DMS 273 treated with DMSO at 0.1 percent for 48 hours (cell line): ENCODE measurements at regions not wholly inside any gene's neighbourhood (a gene's known extent, or its start where the extent isn't known, plus 50 kb on each side); places are given as distances from the start of the nearest gene placed in this dataset.
"Not testable (repeated sequence)": the region's sequence is repeated elsewhere in the genome, so short reads cannot be mapped to it uniquely, and the experiment has no call there.

Source experiments
- DNase-seq: peaks from one replicate; lab custom pipeline; 2025; lab: John Stamatoyannopoulos, UW

DNA sequence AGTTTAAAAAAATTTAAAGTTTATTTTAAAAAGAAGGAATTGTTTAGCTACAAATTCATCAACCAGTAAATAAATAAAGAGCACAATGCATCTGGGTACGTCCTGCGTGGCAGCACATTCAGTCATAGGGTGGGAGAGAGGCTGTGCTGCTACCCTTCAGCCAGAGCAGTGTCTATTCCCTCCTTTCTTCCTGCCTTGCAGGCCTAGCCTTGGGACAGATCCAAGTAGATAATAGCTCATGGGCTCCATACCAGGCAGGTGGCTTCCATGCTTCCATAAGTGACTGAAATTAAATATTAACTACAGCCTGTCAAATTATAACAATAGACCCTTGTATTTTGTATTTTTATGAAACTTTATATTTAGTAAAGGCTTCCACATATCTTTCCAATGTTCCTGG, 408.3 kb upstream of the RGMB start:
- peak; percentile 40 for DNase-seq

DNA sequence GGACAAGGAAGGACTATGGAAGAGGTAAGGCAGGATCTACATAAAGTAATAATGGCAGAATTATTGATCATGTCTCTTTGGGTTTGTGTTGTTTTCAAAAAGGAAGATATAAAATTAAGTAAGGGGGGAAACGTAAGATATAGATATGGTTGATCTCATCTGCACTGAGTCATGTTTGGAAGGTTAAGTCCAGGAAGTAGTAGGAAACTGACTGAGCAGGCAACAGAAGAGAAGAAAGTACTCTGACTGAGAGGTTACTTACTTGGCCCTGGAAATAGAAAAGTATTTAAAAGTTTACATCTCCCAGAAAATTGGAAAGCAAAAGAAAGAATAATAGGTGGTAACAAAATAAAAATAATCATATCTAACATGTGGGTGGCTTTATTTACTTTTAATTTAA, 405.3 kb upstream of the RGMB start:
- no peak for DNase-seq

DNA sequence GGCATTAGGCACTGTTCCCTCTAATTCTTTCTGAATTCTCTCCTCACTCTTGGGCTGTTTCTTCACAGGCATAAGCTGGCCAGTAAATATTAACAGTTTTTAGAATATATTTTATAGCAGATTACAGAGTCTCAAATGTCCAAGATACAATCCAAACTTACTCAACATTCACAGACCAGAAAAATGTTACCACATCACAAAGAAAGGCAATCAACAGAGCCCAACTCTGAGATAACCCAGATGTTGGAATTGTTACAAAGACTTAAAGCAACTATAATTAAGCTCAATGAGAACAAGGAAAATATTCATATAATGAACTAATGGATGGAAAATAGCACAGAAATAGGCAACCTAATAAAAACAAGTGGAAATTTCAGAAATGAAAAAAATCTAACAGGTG, 401.1 kb upstream of the RGMB start:
- DNase-seq: no peak

GRCh38 chr5:98391921-98392625, 381.4 kb upstream of the RGMB start:
- no peak for DNase-seq

- DNase-seq: not testable (repeated sequence)
Measured at GRCh38 chr5:98393205-98393604, 380.3 kb upstream of the RGMB start.

GRCh38 chr5:98397081-98397480, 376.4 kb upstream of the RGMB start:
- no peak for DNase-seq

- no peak for DNase-seq
Measured at GRCh38 chr5:98398465-98398864, 375.0 kb upstream of the RGMB start.

DNA sequence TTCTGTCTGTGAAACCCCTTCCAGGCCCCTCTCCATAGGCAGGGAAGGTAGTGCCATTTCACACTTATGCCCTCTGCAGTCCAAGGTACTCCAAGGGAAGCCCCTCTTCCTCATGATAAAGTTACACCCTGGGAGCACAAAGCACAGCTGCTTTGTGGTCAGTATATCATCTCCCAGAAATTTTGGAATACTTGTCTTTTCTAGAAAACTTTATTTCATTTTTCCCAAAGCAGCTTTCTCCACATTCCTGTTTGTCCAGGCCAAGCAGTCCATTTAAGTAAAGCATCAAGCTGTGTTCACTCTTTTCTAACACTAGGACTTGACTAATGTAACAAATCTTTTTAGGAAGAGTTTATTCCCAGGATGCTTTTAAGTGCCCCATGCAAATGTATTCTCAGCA, 371.8 kb upstream of the RGMB start:
- no peak for DNase-seq

- no peak for DNase-seq
Measured at GRCh38 chr5:98402130-98402529, 371.3 kb upstream of the RGMB start.

DNA sequence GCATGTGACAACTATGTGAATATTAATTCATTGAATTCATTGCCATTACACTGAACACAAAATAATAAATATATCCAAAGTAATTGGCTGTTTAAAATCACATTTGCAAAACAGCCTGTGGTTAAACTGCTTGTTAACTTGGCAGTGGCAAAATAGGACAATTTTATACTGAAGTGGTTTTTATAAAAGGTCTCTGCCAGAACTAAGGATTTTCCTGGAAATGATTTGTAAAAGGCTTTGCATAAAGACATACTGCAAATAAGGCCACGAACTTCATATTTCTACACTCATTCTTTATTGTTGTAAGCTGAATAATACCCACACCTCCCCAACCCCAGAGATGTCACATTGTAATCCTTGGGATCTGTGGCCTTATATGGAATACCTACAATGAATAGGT, 370.3 kb upstream of the RGMB start:
- no peak for DNase-seq

- no peak for DNase-seq
Measured at GRCh38 chr5:98414938-98415337, 358.5 kb upstream of the RGMB start.

DNA sequence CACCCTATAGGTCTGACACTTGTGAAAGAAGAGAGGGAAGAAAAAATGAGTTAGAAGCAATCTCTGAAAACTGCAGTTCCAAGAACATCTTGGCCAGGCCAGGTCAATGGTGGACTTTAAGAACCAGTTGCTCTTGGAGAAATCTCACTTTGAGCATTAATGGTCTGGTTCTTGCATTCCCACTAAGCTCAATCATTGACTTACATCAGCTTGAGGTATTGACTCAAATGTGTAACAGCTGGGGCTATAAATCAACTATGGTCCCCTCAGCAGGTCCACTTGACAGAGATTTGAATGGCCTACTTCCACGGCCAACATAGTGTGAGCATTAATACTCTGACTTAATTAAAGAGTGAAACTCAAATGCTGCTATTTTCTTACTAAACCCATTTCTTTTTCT, 357.8 kb upstream of the RGMB start:
- no peak for DNase-seq

DNA sequence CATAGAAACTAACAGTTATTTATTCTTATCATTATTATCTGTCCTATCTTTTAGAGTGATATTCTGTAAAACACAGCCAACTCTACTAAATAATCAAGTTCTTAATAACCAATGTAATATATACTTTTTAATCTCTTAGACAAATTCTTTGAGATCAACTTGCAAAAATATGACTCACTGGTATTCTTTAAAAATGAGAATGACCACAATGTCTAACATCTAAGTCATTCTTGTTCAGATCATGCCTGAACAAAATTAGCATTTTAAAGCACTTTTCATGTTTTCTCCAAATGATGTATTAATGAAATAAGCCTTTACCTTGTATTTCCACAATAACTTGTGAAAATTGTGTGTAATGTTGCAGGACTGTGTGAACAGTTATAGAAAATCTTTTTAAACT, 356.9 kb upstream of the RGMB start:
- DNase-seq: no peak

DNA sequence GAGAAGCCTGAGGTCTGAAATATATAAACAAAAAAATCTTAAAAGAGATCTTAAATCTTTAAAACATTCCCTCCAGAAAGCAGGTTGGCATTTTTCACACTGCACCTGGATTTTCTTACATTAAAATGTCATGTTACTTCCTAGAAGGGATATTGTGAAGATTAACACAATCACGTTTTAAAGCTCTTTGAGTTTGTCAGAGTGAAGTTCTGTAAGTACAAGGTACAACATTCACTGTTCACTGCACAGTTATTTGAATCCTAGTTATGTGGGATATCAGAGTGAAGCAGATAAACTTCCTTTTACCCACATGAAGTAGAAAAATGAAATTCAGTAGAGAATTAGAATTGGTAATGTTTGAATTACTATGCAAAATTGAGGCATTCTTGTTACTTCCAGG, 353.6 kb upstream of the RGMB start:
- no peak for DNase-seq

DNA sequence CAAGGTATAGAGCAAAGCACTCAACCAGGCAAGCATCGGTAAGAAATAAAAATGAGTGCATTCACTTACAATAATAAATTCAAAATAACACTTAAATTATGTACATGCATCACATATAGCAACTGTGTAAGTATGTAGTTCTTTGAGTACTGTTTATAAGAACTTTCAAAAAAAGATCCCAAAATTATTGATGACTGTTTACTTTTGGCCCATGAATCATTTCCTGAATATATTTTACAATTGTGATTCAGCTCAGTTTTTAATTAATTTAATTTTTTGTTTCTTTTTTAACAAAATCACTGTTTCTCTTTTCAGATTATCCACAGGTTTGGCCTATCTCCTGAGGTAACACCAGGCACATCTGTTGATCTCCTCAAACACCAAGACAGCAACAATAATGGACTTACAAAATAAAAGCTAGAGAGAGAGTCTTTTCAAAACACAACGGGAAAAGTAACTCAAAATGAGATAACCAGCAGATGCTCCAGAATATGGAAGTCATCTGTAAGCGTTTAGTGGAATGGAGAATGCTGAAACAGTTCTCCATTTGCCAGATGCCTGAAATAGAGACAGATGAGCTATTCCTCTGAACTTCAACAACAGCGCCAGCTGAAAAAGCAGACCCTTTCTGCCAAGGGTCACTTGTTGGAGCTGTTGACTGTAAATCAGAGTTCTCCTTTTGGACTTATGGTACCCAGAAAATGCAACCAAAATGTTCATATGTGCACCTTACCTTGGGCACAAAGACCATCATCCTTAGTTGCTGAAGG, 348.6 kb upstream of the RGMB start:
- no peak for DNase-seq

GRCh38 chr5:98425640-98426039, 347.8 kb upstream of the RGMB start:
- DNase-seq: no peak

DNA sequence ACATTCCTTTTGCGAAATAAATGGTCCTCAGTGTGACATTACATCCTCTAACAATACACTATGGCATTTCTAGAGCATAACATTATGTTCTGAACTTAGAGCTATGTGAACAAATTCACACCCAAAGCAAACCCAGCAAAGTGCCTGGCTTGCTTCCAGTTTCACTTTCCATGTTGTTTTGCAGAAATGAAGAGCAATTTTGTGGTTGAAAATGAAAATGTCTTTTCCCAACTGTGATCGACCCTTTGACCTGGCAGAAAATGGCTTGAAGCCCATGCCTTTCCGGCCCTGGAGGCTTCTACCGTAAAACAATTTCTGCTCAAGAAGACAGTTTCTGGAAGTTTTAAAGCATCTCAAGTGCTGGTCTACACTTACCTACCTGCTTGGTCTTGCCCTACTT, 344.7 kb upstream of the RGMB start:
- no peak for DNase-seq

GRCh38 chr5:98432378-98432777, 341.1 kb upstream of the RGMB start:
- no peak for DNase-seq

GRCh38 chr5:98433022-98433421, 340.4 kb upstream of the RGMB start:
- no peak for DNase-seq

DNA sequence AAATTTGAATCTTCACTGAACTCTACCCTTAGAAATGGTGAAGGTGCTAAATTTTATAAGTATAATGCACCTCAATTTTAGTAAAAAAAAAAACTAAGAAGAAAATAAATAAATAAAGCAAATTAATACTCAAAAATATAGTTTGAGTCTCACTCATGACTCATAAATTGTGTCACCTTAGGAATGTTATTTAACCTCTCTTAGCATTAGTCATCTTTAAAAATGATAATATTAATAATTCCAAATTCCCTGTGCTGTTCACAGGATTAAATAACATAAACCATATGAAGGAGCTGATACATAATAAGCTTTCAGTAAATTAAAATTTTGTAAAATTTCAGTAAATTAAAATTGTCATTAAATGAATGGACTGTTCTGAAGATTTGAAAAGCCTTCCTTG, 339.8 kb upstream of the RGMB start:
- DNase-seq: no peak

GRCh38 chr5:98436667-98437066, 336.8 kb upstream of the RGMB start:
- DNase-seq: no peak

DNA sequence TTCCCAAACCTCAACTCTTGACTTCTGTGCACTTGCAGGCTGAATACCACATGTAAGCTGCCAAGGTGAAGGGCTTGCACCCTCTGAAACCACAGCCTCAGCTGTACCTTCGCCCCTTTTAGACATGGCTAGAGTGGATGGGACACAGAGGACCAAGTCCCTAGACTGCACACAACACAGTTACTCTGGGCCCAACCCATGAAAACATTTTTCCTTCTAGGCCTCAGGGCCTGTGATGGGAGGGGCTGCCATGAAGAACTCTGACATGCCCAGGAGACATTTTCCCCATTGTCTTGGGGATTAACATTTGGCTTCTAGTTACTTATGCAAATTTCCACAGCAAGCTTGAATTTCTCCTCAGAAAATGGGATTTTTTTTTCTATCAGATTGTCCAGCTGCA, 331.0 kb upstream of the RGMB start:
- no peak for DNase-seq

DNA sequence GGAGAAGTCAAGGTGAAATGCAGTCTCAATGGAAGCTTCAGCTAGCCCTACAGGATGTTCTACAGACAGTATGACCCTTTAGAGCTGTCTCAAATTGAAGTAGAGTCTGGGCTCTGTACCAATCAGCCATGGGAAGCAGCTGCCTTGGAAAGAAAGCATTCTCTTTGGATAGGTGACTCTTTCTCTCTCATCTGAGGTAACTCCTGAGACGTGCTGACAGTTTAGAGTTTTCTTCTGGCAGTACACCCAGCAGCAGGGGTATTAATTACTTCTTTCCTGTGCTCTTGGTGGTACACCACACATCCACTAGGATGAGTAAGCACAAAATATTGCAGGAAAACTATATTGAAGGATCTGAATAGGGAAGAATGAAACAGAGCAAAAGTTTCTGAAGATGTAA, 329.6 kb upstream of the RGMB start:
- no peak for DNase-seq

DNA sequence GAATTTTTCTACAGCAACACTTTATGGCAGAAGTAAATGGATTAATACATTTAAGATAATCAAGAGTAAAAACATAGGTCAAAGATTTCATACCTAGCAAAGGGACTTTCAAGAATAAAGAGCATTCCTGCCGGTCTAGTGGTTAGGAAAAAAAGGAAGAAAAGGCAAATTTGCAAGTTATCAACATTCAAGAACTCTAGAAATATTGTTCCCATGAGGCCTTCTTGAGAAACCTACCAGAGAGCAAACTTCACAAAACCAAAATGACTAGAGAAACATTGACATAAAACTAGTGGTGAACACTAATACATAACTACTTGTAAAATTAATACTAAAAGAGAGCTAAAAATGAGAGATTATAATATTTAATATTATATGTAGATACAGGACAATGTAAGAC, 320.2 kb upstream of the RGMB start:
- DNase-seq: no peak
